Stimulated activated naive CD4-positive, alpha-beta T cell treated with Interleukin-2 at 50 U/mL for 16 hours (primary cell): ENCODE measurements at regions not wholly inside any gene's neighbourhood (a gene's known extent, or its start where the extent isn't known, plus 50 kb on each side); places are given as distances from the start of the nearest gene placed in this dataset.
"Not testable (repeated sequence)": the region's sequence is repeated elsewhere in the genome, so short reads cannot be mapped to it uniquely, and the experiment has no call there.

ENCODE experiments used
- DNase-seq: peaks from one replicate; lab custom pipeline; 2025; lab: John Stamatoyannopoulos, UW

GRCh38 chr9:110093871-110094270 lies 114.1 kb downstream of the C9orf152 start:
- no peak for DNase-seq

- no peak for DNase-seq
Measured at GRCh38 chr9:110095161-110095595, 112.8 kb downstream of the C9orf152 start.

GRCh38 chr9:110095776-110096175 lies 112.2 kb downstream of the C9orf152 start:
- no peak for DNase-seq

- DNase-seq = not testable (repeated sequence)
Measured at GRCh38 chr9:110096674-110097073, 111.3 kb downstream of the C9orf152 start.

- DNase-seq = no peak
Measured at GRCh38 chr9:110099236-110100095, 108.5 kb downstream of the C9orf152 start.

- DNase-seq = no peak
Measured at GRCh38 chr9:110101531-110102161, 106.3 kb downstream of the C9orf152 start.

GRCh38 chr9:110103257-110103656 lies 104.7 kb downstream of the C9orf152 start:
- no peak for DNase-seq

- no peak for DNase-seq
Measured at GRCh38 chr9:110104261-110104809, 103.6 kb downstream of the C9orf152 start.

GRCh38 chr9:110105107-110105506 lies 102.9 kb downstream of the C9orf152 start:
- no peak for DNase-seq

- DNase-seq = no peak
Measured at GRCh38 chr9:110106661-110107060, 101.3 kb downstream of the C9orf152 start.

GRCh38 chr9:110109333-110110092 lies 98.4 kb downstream of the C9orf152 start:
- no peak for DNase-seq

GRCh38 chr9:110110154-110110553 lies 97.8 kb downstream of the C9orf152 start:
- no peak for DNase-seq

GRCh38 chr9:110111868-110112267 lies 96.1 kb downstream of the C9orf152 start:
- no peak for DNase-seq

- no peak for DNase-seq
Measured at GRCh38 chr9:110112792-110113191, 95.2 kb downstream of the C9orf152 start.

GRCh38 chr9:110114086-110114858 lies 93.7 kb downstream of the C9orf152 start:
- DNase-seq = no peak

- DNase-seq = no peak
Measured at GRCh38 chr9:110114859-110115201, 93.1 kb downstream of the C9orf152 start.

GRCh38 chr9:110115341-110115820 lies 92.6 kb downstream of the C9orf152 start:
- DNase-seq = no peak

GRCh38 chr9:110115826-110116542 lies 92.0 kb downstream of the C9orf152 start:
- no peak for DNase-seq

GRCh38 chr9:110116543-110116885 lies 91.4 kb downstream of the C9orf152 start:
- no peak for DNase-seq

GRCh38 chr9:110121170-110121569 lies 86.8 kb downstream of the C9orf152 start:
- no peak for DNase-seq
